GM23338 (cell line): ENCODE measurements at regions not wholly inside any gene's neighbourhood (a gene's known extent, or its start where the extent isn't known, plus 50 kb on each side); places are given as distances from the start of the nearest gene placed in this dataset.

Source experiments
- ATAC-seq: fragments of 200-7000 bp; cut with Tn5 transposase; 3 replicates; pipeline ENCODE4 v1.9.1; 2020
- DNase-seq: peaks from one replicate; pipeline ENCODE4 v3.0.0-alpha.2; 2015; ENCODE audit warnings: low spot score
- H2AFZ ChIP-seq: fragments of 200-600 bp; sonication (generic); 2 replicates; pipeline ENCODE4 v1.8.0; 2016; ENCODE audit warnings: antibody characterized with exemption, mild to moderate bottlenecking, moderate library complexity
- H3F3A ChIP-seq: fragments of 200-600 bp; sonication (generic); replicated peaks from 2 replicates; pipeline ENCODE4 v1.8.0; 2017; ENCODE audit warnings: antibody characterized with exemption, mixed run types, low read depth
- H3K27ac ChIP-seq: fragments of 200-600 bp; sonication (generic); 2 replicates; pipeline ENCODE4 v1.6.1; 2016; ENCODE audit warnings: low read depth
- H3K27me3 ChIP-seq: fragments of 200-600 bp; sonication (generic); 2 replicates; pipeline ENCODE4 v1.8.0; 2016; ENCODE audit warnings: mild to moderate bottlenecking, mixed run types, moderate library complexity; ENCODE audit not compliant: insufficient read depth
- H3K36me3 ChIP-seq: fragments of 200-600 bp; sonication (generic); 2 replicates; pipeline ENCODE4 v1.8.0; 2016; ENCODE audit warnings: mild to moderate bottlenecking; ENCODE audit not compliant: insufficient read depth
- H3K4me1 ChIP-seq: fragments of 200-600 bp; sonication (generic); 2 replicates; pipeline ENCODE4 v1.8.0; 2016; ENCODE audit warnings: mild to moderate bottlenecking, moderate library complexity; ENCODE audit not compliant: insufficient read depth
- H3K4me2 ChIP-seq: fragments of 200-600 bp; sonication (generic); 2 replicates; pipeline ENCODE4 v1.7.1; 2017; ENCODE audit warnings: mixed run types
- H3K4me3 ChIP-seq: fragments of 200-600 bp; sonication (generic); 2 replicates; pipeline ENCODE4 v1.6.1; 2016; ENCODE audit warnings: mixed run types
- H3K79me2 ChIP-seq: fragments of 200-600 bp; sonication (generic); replicated peaks from 2 replicates; pipeline ENCODE4 v1.8.0; 2017; ENCODE audit warnings: mild to moderate bottlenecking; ENCODE audit not compliant: insufficient read depth
- H3K9me2 ChIP-seq: fragments of 200-600 bp; sonication (generic); 2 replicates; pipeline ENCODE4 v1.8.0; 2017; ENCODE audit not compliant: insufficient read depth
- H4K20me1 ChIP-seq: fragments of 200-600 bp; sonication (generic); replicated peaks from 2 replicates; pipeline ENCODE4 v1.8.0; 2017; ENCODE audit warnings: mild to moderate bottlenecking; ENCODE audit not compliant: insufficient read depth
- H3K27ac Mint-ChIP-seq: 2 replicates; pipeline ENCODE4 v1.8.0; 2020; ENCODE audit warnings: inconsistent platforms, mild to moderate bottlenecking, moderate library complexity, mixed read lengths
- H3K27me3 Mint-ChIP-seq: 3 replicates; pipeline ENCODE4 v1.8.0; 2022; ENCODE audit warnings: low read depth, mild to moderate bottlenecking, moderate library complexity, mixed read lengths, inconsistent platforms; ENCODE audit not compliant: insufficient read depth, poor library complexity
- H3K36me3 Mint-ChIP-seq: 3 replicates; pipeline ENCODE4 v1.8.0; 2021; ENCODE audit warnings: low read depth, mild to moderate bottlenecking, inconsistent platforms, moderate library complexity, mixed read lengths
- H3K4me1 Mint-ChIP-seq: 3 replicates; pipeline ENCODE4 v1.8.0; 2020; ENCODE audit warnings: mild to moderate bottlenecking, inconsistent platforms, mixed read lengths
- H3K4me3 Mint-ChIP-seq: 3 replicates; pipeline ENCODE4 v1.8.0; 2021; ENCODE audit warnings: moderate library complexity, mild to moderate bottlenecking, inconsistent platforms, mixed read lengths
- H3K9me3 Mint-ChIP-seq: 3 replicates; pipeline ENCODE4 v1.8.0; 2020; ENCODE audit warnings: moderate library complexity, mild to moderate bottlenecking, inconsistent platforms, mixed read lengths
- CTCF ChIP-seq, 2 experiments: fragments of 200-600 bp in 1 of 2; sonication (generic) in 1 of 2; conservative IDR thresholded peaks; 2 replicates each; pipeline versions ENCODE4 v1.5.1 to v1.6.1; 2016 to 2017; ENCODE audit warnings: antibody characterized with exemption in 2 of 2, low read depth in 2 of 2, mild to moderate bottlenecking in 2 of 2, moderate library complexity in 1 of 2
- EZH2phosphoT487 ChIP-seq: fragments of 200-600 bp; sonication (generic); IDR thresholded peaks from one replicate; pipeline ENCODE4 v1.8.1; 2018; ENCODE audit warnings: antibody characterized with exemption; ENCODE audit not compliant: unreplicated experiment
- NANOG ChIP-seq: IDR thresholded peaks from 2 replicates; pipeline ENCODE4 v1.6.1; 2016; ENCODE audit warnings: antibody characterized with exemption, borderline replicate concordance
- REST ChIP-seq: IDR thresholded peaks from one replicate; pipeline ENCODE4 v1.6.1; 2018; ENCODE audit warnings: antibody characterized with exemption; ENCODE audit not compliant: unreplicated experiment
- ZNF114 ChIP-seq: fragments of 250-450 bp; sonication (Bioruptor Pico); IDR thresholded peaks from 2 replicates; pipeline ENCODE4 v1.5.0; 2020; ENCODE audit warnings: mild to moderate bottlenecking, moderate library complexity
- TF ChIP-seq, protein P1 (sequence below): fragments of 250-450 bp; sonication (Bioruptor Pico); IDR thresholded peaks from 2 replicates; pipeline ENCODE4 v1.5.0; 2020; ENCODE audit warnings: mild to moderate bottlenecking, moderate library complexity

- ATAC-seq, result no peak
- TF ChIP-seq CTCF (conservative IDR thresholded peaks at IDR 0.05; ENCODE audit: low read depth in 2 of 2), result peak; percentile 37 to 40; a peak in 3 of 4 replicates
- TF ChIP-seq ZNF114 (CRISPR knock-in tag), result no peak
- TF ChIP-seq, protein P1, sequence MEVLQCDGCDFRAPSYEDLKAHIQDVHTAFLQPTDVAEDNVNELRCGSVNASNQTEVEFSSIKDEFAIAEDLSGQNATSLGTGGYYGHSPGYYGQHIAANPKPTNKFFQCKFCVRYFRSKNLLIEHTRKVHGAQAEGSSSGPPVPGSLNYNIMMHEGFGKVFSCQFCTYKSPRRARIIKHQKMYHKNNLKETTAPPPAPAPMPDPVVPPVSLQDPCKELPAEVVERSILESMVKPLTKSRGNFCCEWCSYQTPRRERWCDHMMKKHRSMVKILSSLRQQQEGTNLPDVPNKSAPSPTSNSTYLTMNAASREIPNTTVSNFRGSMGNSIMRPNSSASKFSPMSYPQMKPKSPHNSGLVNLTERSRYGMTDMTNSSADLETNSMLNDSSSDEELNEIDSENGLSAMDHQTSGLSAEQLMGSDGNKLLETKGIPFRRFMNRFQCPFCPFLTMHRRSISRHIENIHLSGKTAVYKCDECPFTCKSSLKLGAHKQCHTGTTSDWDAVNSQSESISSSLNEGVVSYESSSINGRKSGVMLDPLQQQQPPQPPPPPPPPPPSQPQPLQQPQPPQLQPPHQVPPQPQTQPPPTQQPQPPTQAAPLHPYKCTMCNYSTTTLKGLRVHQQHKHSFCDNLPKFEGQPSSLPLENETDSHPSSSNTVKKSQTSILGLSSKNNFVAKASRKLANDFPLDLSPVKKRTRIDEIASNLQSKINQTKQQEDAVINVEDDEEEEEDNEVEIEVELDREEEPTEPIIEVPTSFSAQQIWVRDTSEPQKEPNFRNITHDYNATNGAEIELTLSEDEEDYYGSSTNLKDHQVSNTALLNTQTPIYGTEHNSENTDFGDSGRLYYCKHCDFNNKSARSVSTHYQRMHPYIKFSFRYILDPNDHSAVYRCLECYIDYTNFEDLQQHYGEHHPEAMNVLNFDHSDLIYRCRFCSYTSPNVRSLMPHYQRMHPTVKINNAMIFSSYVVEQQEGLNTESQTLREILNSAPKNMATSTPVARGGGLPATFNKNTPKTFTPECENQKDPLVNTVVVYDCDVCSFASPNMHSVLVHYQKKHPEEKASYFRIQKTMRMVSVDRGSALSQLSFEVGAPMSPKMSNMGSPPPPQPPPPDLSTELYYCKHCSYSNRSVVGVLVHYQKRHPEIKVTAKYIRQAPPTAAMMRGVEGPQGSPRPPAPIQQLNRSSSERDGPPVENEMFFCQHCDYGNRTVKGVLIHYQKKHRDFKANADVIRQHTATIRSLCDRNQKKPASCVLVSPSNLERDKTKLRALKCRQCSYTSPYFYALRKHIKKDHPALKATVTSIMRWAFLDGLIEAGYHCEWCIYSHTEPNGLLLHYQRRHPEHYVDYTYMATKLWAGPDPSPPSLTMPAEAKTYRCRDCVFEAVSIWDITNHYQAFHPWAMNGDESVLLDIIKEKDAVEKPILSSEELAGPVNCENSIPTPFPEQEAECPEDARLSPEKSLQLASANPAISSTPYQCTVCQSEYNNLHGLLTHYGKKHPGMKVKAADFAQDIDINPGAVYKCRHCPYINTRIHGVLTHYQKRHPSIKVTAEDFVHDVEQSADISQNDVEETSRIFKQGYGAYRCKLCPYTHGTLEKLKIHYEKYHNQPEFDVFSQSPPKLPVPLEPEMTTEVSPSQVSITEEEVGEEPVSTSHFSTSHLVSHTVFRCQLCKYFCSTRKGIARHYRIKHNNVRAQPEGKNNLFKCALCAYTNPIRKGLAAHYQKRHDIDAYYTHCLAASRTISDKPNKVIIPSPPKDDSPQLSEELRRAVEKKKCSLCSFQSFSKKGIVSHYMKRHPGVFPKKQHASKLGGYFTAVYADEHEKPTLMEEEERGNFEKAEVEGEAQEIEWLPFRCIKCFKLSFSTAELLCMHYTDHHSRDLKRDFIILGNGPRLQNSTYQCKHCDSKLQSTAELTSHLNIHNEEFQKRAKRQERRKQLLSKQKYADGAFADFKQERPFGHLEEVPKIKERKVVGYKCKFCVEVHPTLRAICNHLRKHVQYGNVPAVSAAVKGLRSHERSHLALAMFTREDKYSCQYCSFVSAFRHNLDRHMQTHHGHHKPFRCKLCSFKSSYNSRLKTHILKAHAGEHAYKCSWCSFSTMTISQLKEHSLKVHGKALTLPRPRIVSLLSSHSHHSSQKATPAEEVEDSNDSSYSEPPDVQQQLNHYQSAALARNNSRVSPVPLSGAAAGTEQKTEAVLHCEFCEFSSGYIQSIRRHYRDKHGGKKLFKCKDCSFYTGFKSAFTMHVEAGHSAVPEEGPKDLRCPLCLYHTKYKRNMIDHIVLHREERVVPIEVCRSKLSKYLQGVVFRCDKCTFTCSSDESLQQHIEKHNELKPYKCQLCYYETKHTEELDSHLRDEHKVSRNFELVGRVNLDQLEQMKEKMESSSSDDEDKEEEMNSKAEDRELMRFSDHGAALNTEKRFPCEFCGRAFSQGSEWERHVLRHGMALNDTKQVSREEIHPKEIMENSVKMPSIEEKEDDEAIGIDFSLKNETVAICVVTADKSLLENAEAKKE (CRISPR knock-in tag), result no peak
- TF ChIP-seq EZH2phosphoT487, result no peak
- no peak for TF ChIP-seq REST
- no peak for TF ChIP-seq NANOG
- Mint-ChIP-seq H3K9me3 (peaks cover 76% of the 10 kb centered on the region), H3K4me1 (peaks cover 8% of the 10 kb centered on the region; the same call in 2 of the 3 replicates), H3K27me3 (peaks cover 4% of the 10 kb centered on the region), H3K36me3 (peaks cover 3% of the 10 kb centered on the region; the same call in 1 of the 3 replicates), H3K4me3 (no peak overlapping the region), H3K27ac (no peak overlapping the region)
- H3K27me3 ChIP-seq, result no peaks in the 10 kb centered on the region
- no peaks in the 10 kb centered on the region for H3K4me1 ChIP-seq
- 0 out of 2 replicates have a peak, but pooled peaks cover 3% of the 10 kb centered on the region for H3K9me2 ChIP-seq
- H3K4me2 ChIP-seq, result no peak overlapping the region
- DNase-seq, result peak; percentile 17
- H4K20me1 ChIP-seq, result no peaks in the 10 kb centered on the region
- H3K27ac ChIP-seq, result no peak overlapping the region
- no peaks in the 10 kb centered on the region for H3F3A ChIP-seq
- no peaks in the 10 kb centered on the region for H3K79me2 ChIP-seq
- no peak overlapping the region for H2AFZ ChIP-seq
- no peaks in the 10 kb centered on the region for H3K36me3 ChIP-seq
- H3K4me3 ChIP-seq, result no peak overlapping the region
Measured at GRCh38 chr21:41043014-41043413, 124.9 kb upstream of the BACE2 start.
